GM19395 (cell line): ENCODE measurements at regions not wholly inside any gene's neighbourhood (a gene's known extent, or its start where the extent isn't known, plus 50 kb on each side); places are given as distances from the start of the nearest gene placed in this dataset.
A peak's percentile ranks its signal among the peaks of the same experiment; 100 is the strongest.
"Not testable (repeated sequence)": the region's sequence is repeated elsewhere in the genome, so short reads cannot be mapped to it uniquely, and the experiment has no call there.

Source experiments
- ATAC-seq: cut with Tn5 transposase; IDR thresholded peaks from one replicate; pipeline ENCODE4 v1.9.1; 2021; ENCODE audit warnings: mild to moderate bottlenecking, moderate library complexity; ENCODE audit not compliant: unreplicated experiment

GRCh38 chr9:104323967-104324694 is 179.9 kb upstream of the OR13F1 start:
- not testable (repeated sequence) for ATAC-seq

GRCh38 chr9:104326912-104327311 is 177.2 kb upstream of the OR13F1 start:
- no peak for ATAC-seq

GRCh38 chr9:104329245-104329644 is 174.8 kb upstream of the OR13F1 start:
- no peak for ATAC-seq

GRCh38 chr9:104330841-104331240 is 173.2 kb upstream of the OR13F1 start:
- ATAC-seq, result no peak

- no peak for ATAC-seq
Observed at GRCh38 chr9:104334549-104334948, 169.5 kb upstream of the OR13F1 start.

GRCh38 chr9:104339692-104340091 is 164.4 kb upstream of the OR13F1 start:
- no peak for ATAC-seq

GRCh38 chr9:104342552-104342951 is 161.5 kb upstream of the OR13F1 start:
- ATAC-seq, result no peak

GRCh38 chr9:104345061-104345460 is 159.0 kb upstream of the OR13F1 start:
- no peak for ATAC-seq

- ATAC-seq, result no peak
Observed at GRCh38 chr9:104350541-104350940, 153.5 kb upstream of the OR13F1 start.

GRCh38 chr9:104351726-104352125 is 152.3 kb upstream of the OR13F1 start:
- ATAC-seq, result no peak

- ATAC-seq, result no peak
Observed at GRCh38 chr9:104361207-104361606, 142.9 kb upstream of the OR13F1 start.

GRCh38 chr9:104362912-104363472 is 141.1 kb upstream of the OR13F1 start:
- ATAC-seq, result no peak

GRCh38 chr9:104367507-104367906 is 136.6 kb upstream of the OR13F1 start:
- ATAC-seq, result no peak

- ATAC-seq, result not testable (repeated sequence)
Observed at GRCh38 chr9:104368318-104368717, 135.7 kb upstream of the OR13F1 start.

- no peak for ATAC-seq
Observed at GRCh38 chr9:104374711-104375110, 129.4 kb upstream of the OR13F1 start.

GRCh38 chr9:104386013-104386412 is 118.0 kb upstream of the OR13F1 start:
- ATAC-seq, result no peak

- ATAC-seq, result peak; percentile 82
Observed at GRCh38 chr9:104386425-104387069, 117.5 kb upstream of the OR13F1 start.

- ATAC-seq, result no peak
Observed at GRCh38 chr9:104388071-104388470, 116.0 kb upstream of the OR13F1 start.

GRCh38 chr9:104389341-104389740 is 114.7 kb upstream of the OR13F1 start:
- ATAC-seq, result no peak

- ATAC-seq, result not testable (repeated sequence)
Observed at GRCh38 chr9:104394901-104395300, 109.2 kb upstream of the OR13F1 start.

- ATAC-seq, result no peak
Observed at GRCh38 chr9:104412238-104412637, 91.8 kb upstream of the OR13F1 start.

GRCh38 chr9:104416470-104416869 is 87.6 kb upstream of the OR13F1 start:
- no peak for ATAC-seq
